ENCODE measurements at regions not wholly inside any gene's neighbourhood (a gene's known extent, or its start where the extent isn't known, plus 50 kb on each side); places are given as distances from the start of the nearest gene placed in this dataset.
A peak's percentile ranks its signal among the peaks of the same experiment; 100 is the strongest.

DNA sequence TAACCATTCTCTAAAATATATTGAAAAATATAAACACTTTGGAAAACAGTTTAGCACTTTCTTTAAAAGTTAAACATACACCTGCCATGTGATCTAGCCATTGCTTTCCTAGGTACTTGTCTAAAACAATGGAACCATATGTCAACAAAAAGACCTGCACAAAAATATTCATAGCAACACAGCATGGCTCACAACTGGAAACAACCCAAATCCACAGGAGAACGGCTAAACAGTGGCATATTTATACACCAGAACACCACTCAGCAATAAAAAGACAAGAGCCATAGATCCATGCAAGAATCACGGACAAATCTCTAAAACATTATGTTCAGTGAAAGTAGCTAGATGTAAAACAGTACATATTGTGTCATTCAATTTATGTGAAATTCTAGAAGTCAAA, 221.3 kb upstream of the UBE2E2 start:
- no peaks in the 10 kb centered on the region for H3K9me3 Mint-ChIP-seq (ENCODE audit: low read depth, unreplicated experiment)
- BruUV-seq (replicated peaks), result no TSS peak
- DNase-seq, result no peak
- H3K4me1 Mint-ChIP-seq (ENCODE audit: low read depth, unreplicated experiment), result no peaks in the 10 kb centered on the region
- no peaks in the 10 kb centered on the region for H3K36me3 Mint-ChIP-seq (ENCODE audit: insufficient read depth, unreplicated experiment)
- peaks cover 18% of the 10 kb centered on the region for H3K27me3 Mint-ChIP-seq (ENCODE audit: unreplicated experiment)
- no peak overlapping the region for H3K27ac Mint-ChIP-seq (ENCODE audit: unreplicated experiment)
- CTCF ChIA-PET, result no interaction called here
- no peak overlapping the region for H3K4me3 Mint-ChIP-seq (ENCODE audit: low read depth, unreplicated experiment)
- intact Hi-C loops (cut with micrococcal nuclease; ENCODE audit: unreplicated experiment), result no loop called here
- TF ChIP-seq, protein P1, sequence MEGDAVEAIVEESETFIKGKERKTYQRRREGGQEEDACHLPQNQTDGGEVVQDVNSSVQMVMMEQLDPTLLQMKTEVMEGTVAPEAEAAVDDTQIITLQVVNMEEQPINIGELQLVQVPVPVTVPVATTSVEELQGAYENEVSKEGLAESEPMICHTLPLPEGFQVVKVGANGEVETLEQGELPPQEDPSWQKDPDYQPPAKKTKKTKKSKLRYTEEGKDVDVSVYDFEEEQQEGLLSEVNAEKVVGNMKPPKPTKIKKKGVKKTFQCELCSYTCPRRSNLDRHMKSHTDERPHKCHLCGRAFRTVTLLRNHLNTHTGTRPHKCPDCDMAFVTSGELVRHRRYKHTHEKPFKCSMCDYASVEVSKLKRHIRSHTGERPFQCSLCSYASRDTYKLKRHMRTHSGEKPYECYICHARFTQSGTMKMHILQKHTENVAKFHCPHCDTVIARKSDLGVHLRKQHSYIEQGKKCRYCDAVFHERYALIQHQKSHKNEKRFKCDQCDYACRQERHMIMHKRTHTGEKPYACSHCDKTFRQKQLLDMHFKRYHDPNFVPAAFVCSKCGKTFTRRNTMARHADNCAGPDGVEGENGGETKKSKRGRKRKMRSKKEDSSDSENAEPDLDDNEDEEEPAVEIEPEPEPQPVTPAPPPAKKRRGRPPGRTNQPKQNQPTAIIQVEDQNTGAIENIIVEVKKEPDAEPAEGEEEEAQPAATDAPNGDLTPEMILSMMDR (IDR thresholded peaks at IDR 0.05; ENCODE audit: unreplicated experiment), result no peak

DNA sequence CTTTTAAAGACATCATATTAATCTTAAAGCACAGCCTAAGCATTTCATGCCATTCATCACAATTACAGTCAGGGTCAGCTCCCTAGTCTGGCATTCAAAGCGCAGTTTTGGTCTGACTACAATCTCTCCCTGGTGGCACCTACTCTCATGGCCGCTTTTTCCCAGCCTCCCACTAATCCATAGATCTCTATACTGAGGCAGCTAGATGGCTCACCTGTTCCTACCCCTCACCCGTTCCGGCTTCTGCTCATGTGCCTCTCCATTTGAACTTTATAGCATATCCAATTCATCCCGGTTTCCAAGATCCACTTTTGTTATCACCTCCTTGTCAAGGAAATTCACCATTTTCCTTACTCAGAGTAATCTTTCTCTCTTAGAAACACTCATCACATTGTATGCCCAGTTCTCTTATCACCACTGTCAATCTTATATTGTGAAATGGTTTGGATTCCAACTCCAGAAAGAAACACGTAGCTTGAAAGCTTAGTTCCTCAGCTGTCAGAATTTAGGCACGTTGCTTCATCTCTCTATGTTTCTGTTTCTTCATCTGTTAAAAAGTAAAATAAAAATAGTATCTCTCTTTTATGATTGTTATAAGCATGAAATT, 220.0 kb upstream of the UBE2E2 start:
- intact Hi-C loops (cut with micrococcal nuclease; ENCODE audit: unreplicated experiment), result no loop called here
- no peaks in the 10 kb centered on the region for H3K9me3 Mint-ChIP-seq (ENCODE audit: low read depth, unreplicated experiment)
- H3K4me1 Mint-ChIP-seq (ENCODE audit: low read depth, unreplicated experiment), result no peaks in the 10 kb centered on the region
- H3K36me3 Mint-ChIP-seq (ENCODE audit: insufficient read depth, unreplicated experiment), result no peaks in the 10 kb centered on the region
- BruUV-seq (replicated peaks), result no TSS peak
- H3K27ac Mint-ChIP-seq (ENCODE audit: unreplicated experiment), result no peak overlapping the region
- TF ChIP-seq, protein P1 (IDR thresholded peaks at IDR 0.05; ENCODE audit: unreplicated experiment), result no peak
- no peak overlapping the region for H3K4me3 Mint-ChIP-seq (ENCODE audit: low read depth, unreplicated experiment)
- CTCF ChIA-PET, result interaction anchor here (0.5 kb wide), 1 partner anchor 206 kb away, joined by 5 read pairs; no protein-coding TSS in a partner anchor
- H3K27me3 Mint-ChIP-seq (ENCODE audit: unreplicated experiment), result peaks cover 18% of the 10 kb centered on the region
- no peak for DNase-seq

DNA sequence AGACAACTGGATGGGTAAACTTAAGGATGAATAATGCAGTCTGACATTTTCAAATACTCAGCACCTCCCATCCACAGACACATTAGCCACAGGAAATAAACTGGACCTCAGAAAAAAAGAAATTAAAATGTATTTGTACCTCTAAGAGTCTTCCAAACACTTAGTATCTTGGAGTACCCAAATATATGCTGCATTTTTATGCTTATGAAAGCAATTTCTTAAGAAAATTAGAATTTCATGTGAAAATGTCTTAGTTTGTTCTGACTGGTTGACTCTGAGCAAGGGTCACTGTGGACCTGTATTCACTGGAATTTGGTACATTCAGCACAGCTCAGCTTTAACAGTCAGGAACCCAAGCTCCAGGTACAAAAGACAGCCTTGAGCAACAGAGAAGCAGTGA, 216.2 kb upstream of the UBE2E2 start:
- H3K4me1 Mint-ChIP-seq (ENCODE audit: low read depth, unreplicated experiment), result no peaks in the 10 kb centered on the region
- CTCF ChIA-PET, result no interaction called here
- no peak for DNase-seq

DNA sequence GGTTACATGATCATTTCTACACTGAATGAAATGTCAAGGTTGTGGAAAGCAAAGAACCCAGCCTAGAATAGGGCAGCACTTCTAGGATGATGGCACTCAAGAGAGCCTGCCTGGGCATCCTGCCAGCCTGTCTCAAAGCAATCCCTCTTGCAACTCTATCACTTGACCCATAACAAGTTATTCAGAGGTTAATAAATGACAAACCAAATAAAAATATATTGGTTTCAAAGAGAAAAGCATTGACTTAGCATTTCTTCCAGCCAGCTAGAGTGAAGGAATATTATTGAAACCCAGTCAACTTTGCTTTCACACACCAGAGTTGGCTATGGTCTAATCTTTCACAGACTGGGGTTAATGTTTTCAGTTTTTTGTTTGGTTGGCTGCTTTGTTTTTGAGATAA, 214.6 kb upstream of the UBE2E2 start:
- no peak overlapping the region for H3K4me3 Mint-ChIP-seq (ENCODE audit: low read depth, unreplicated experiment)
- H3K9me3 Mint-ChIP-seq (ENCODE audit: low read depth, unreplicated experiment), result no peaks in the 10 kb centered on the region
- peak; percentile 41 for DNase-seq
- peaks cover 11% of the 10 kb centered on the region for H3K27me3 Mint-ChIP-seq (ENCODE audit: unreplicated experiment)
- BruUV-seq (replicated peaks), result no TSS peak
- no peaks in the 10 kb centered on the region for H3K36me3 Mint-ChIP-seq (ENCODE audit: insufficient read depth, unreplicated experiment)
- intact Hi-C loops (cut with micrococcal nuclease; ENCODE audit: unreplicated experiment), result no loop called here
- H3K4me1 Mint-ChIP-seq (ENCODE audit: low read depth, unreplicated experiment), result no peaks in the 10 kb centered on the region
- H3K27ac Mint-ChIP-seq (ENCODE audit: unreplicated experiment), result no peak overlapping the region
- CTCF ChIA-PET, result no interaction called here
- TF ChIP-seq, protein P1 (IDR thresholded peaks at IDR 0.05; ENCODE audit: unreplicated experiment), result no peak

More for the DNA sequence above, 216.2 kb upstream of the UBE2E2 start:
- TF ChIP-seq, protein P1 (IDR thresholded peaks at IDR 0.05; ENCODE audit: unreplicated experiment), result no peak
- intact Hi-C loops (cut with micrococcal nuclease; ENCODE audit: unreplicated experiment), result no loop called here
- no TSS peak for BruUV-seq (replicated peaks)
- Mint-ChIP-seq H3K9me3 (ENCODE audit: low read depth, unreplicated experiment) (no peaks in the 10 kb centered on the region), H3K27me3 (ENCODE audit: unreplicated experiment) (peaks cover 18% of the 10 kb centered on the region), H3K4me3 (ENCODE audit: low read depth, unreplicated experiment) (no peak overlapping the region), H3K36me3 (ENCODE audit: insufficient read depth, unreplicated experiment) (no peaks in the 10 kb centered on the region), H3K27ac (ENCODE audit: unreplicated experiment) (no peak overlapping the region)

All from Calu3 (cell line).